ENCODE measurements at regions not wholly inside any gene's neighbourhood (a gene's known extent, or its start where the extent isn't known, plus 50 kb on each side); places are given as distances from the start of the nearest gene placed in this dataset.

DNA sequence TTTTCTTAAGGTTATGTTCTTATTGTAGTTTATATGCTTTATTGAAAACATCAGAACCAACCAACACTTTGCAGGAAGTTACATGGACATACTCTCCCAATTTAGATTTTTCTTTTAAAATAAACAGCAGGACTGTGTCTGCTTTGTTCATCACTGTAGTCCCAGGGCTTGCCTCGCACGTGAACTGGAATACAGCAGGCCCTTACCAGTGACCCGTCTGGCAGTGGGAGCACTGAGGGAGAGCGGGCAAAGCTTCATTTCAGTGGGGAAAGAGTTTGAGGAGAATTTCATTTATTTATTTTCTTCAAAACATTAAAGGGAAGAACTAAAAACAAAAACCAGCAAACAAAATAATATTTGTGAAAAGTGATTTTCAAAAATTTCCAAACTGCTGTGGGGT lies 230.8 kb downstream of the PAX1 start:
- no peak for DNase-seq

DNA sequence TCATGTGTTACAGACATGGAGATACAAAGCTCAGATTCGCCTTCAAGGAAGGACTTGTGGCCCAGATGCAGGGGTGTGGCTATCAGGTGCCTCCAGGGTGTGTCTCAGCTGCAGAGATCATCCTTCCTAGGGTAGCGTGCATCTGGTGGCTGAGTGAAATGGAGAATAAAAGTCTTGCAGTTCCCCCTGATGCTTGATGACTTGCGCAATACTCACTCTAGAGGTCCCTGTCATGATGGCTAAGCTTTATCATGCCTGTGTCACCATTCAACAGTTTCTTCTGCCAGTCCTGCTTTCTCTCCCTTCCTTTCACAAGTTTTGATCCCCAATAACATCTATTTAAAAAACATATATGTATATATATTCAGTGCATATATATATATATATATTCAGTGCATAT lies 228.1 kb downstream of the PAX1 start:
- no peak for DNase-seq

DNA sequence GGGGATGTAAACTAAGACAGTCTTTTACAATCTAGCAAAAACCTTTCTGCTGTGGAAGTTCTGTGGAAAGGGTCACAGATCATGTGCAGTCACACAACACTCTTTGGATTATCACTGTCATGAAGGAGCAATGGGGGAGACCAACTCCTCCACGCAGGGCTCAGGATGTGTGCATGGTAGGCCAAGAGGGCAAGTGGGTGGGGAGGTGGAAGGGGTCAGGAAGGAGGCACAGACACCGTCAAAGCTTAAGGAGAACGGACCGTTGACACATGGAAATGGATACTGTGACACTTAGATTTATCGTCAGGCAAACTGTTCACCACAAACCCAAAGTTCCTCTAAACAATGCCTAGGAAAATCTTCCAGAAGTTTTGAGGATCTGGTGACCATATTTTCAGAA lies 215.8 kb downstream of the PAX1 start:
- DNase-seq, result no peak

DNA sequence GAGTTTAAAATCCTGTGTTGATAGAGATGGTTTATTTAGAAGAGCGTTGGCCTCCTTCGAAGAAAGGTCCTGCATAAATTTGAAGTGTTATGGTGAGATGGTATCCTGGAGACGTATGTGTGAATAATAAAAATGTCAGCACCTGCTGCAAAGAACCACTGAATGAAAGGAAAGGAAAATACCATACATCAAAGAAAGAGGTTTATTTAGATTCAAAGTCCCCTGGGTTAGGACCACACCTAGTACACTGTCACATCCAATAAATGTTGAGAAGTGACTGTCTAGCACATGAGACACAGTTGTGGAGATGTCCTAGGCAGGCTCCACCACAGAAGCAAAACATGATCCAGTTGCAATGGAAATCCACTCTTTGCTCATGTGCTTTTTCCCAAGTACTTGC lies 214.7 kb downstream of the PAX1 start:
- no peak for DNase-seq

DNA sequence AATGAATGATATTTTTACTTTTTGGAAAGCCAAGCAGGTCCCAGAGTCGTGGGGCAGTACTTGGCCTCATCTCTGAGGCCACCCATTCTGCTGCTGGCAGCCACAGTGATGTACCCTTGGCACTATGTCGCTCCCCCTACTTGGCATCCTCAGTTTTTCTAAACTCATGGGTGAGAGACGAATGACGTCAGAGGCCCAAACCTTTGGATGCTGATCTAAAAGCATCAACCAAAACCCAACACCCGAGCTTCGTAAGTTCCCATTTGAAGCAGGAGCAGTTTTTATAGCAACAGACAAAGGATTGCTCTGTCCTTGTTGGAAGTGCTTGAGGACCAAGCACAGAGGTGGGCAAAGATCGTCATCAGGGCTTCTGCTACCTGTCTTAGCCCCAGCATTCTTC lies 212.9 kb downstream of the PAX1 start:
- no peak for DNase-seq

DNA sequence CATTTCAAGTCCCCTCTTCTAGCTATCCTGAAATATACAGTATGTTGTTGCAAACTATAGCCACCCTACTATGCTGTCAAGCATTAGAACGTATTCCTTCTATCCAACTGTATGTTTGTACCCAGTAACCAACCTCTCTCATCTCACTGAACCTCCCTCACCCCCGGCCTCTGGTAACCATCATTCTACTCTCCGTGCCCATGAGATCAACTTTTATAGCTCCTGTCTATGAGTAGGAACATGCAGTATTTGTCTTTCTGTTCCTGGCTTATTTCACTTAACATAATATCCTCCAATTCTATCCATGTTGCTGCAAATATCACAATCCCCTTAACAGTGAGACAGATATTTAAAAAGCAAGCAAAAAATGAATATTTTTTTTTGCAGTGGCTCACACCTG lies 196.9 kb downstream of the PAX1 start:
- DNase-seq, result no peak

DNA sequence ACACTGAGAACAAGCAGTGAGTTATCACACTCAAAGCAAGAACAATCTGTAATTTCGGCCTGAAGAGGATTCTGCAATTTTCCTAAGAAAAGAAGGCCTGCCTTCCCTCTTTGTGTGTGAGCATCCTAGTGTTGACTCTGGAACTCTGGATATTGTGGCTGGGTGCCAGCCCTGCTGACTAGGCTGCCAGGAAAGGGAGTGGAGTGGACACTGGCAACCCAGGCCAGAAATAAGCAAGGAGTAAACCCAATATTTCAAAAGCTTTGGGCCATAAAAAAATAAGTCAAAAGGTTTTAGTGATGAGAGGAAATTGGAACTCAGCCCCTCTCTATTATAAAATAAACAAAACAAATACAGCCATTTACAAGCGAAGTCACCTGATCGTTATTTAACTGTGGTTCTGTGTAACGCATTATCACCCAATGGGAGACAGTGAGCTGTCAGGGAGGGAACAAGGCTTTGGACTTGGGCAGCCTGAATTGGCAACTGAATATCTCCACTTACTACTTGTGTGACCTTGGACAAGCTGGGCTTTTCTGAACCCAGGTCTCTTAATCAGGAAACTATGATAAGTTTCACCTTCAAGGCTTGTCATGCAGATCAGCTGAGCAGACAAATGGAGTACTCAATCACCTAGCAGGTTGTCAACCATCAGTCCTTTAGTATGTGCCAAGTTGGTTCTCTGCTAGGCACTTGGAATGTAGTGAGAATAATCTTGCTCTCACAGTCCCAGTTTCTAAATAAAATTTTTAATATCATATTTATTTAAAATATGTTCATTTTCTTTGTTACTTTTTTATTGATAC lies 196.2 kb downstream of the PAX1 start:
- DNase-seq, result no peak

DNA sequence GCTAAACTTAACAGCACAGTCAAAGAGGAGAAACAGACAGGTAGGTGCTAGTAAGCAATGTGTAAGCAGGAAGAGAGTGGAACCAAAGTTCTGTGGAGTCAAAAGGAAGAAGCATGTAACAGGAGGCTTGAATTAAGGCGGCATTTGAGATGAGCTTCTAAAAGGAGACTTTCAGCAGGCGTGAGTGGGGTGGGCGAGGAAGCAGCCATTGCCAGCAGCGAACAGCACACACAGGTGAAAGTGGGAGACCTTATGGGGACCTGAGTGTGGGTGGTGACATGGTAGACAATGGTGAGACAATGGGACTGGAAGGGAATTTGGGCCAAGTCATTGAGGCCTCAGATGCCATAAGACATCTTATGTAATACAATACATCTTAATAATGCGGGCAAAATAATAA lies 195.0 kb downstream of the PAX1 start:
- no peak for DNase-seq

DNA sequence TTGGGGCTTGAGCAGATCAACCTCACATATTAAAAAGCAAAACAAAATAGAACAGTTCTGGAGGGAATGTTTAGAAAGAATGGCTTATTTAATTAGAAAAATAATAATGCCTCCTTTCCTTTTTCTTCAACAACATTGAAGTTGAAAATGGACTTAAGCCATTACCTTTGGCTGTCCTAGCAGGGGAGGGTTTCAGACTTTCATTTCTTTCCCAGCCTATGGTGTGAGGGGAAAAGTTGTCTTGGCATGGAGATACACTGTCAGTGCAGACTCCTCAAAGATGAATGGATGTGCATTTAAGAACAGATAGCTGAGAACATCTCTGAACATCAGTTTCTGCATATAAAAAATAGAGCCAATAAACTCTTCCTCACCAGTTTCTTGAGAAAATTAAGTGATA lies 169.5 kb downstream of the PAX1 start:
- DNase-seq, result no peak

DNA sequence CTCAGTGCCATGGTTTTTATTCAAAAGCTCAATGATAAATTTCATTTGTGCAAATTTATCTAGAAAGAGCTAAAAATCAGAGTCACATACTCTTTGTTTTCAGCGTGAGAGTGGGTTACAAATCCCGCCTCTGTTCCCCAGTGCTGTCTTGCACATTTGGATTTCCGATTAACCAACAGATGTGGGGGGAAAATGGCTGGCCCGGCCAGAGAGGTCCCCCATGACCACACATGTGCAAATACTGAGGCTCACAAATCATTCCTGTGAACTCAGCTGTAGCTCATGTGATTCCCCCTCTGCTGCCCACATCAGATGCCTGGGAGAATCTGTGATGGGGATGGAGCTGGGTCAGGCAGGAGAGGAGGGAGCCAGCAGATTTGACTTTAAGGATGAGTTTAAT lies 168.7 kb downstream of the PAX1 start:
- DNase-seq, result no peak

DNA sequence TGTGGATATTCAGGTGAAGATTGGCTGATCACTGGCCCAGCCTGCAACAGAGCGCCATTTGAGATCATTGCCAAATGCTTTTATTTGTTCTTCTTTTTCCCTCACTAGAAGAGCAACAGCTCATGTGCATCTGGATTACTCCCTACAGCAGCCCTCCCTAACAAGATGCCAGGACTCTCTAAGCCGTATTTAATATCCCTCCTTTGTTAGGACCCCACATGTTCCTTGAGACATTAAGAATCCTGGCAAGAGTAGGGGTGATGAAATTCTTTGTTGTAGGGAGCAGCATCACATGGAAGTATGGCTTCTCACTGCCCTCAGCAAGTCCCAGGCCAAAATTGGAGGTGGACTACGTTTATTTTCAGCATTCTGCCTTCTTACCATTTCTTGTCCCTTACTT lies 167.8 kb downstream of the PAX1 start:
- DNase-seq, result no peak

DNA sequence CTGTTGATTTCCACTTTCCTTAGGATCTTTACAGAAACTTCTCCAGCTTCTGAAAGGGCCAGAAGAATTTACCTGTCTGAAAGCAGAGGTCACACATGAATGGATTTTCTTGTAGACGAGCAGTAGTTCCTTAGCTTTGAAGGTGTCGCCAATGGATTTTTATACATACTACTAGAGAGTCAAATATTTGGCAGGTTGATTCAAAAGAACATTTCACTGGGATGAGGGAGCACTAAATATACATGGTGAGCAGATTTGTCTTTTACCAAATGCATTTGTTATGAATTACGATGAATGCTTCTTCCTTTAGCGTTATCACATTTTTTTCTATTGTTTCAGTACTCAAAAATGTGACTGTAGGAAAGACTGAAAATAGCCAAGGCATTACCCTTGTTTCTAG lies 162.3 kb downstream of the PAX1 start:
- DNase-seq, result no peak

DNA sequence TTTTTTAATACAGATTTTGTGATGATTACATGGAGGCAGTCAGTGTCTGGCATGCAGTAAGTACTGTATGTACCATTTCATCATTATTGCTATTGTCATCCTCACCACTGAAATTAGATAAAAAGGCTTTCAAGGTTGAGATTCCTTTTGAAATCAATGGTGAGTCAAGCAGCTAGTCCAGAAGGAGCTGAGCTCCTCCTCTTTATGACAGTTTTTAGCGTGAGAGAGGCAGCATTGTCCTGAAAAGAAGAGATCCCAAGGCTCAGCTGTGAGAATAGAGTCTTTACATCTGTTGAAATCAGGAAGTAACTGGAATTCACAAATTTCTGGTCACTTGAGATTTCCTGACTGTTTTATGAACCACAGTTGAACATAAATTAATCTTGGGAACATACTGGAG lies 161.9 kb downstream of the PAX1 start:
- DNase-seq, result no peak

DNA sequence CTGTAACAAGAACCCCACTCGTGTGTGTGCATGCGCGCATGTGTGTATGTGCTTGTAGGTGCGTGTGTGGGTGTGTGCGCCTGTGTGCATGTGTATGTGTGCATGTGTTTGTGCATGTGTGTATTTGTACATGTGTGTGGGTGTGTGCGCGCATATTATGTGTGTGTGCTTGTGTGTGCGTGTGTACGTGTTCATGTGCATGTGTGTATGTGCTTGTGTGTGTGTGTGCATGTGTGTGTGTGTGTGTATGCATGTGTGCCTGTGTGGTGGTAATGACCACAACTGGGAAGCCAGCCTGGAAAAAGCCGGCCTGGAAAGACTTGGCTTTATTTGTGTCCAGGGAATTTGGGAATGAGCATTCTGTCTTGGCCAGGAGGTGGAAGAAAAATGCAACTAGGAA lies 157.5 kb downstream of the PAX1 start:
- DNase-seq, result no peak

DNA sequence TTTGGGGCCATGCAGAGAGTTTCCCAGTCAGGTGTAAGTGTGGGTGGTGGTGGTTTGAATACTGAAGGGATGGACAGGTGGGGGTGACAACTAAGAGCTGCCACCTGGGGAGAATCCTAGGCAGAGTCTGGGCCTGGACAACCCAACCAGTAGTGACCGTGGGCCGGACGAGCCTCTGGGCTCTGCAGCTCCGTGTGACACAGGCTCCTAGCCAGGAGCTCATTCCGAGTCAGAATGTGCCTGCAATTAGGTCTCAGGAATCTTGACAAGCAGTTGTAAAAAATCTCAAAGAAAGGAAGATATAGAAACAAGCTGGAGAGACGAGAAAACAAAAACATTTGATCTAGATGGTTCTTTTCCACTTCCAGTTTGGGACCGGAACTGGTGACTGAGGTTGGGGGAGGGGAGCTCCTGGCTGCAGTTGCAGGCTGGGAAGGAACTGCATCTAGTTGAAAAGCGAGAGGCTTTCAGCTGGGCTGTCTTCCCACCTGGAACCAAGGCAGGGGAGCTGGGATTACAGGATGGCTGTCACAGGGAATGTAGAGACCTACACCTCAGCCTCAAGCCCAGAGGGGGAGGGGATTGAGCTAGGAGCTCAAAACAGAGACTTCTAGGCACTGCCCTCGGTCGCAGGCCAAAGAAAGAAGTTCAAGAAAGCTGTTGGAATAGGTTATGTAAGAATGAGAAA lies 156.9 kb downstream of the PAX1 start:
- DNase-seq, result no peak

DNA sequence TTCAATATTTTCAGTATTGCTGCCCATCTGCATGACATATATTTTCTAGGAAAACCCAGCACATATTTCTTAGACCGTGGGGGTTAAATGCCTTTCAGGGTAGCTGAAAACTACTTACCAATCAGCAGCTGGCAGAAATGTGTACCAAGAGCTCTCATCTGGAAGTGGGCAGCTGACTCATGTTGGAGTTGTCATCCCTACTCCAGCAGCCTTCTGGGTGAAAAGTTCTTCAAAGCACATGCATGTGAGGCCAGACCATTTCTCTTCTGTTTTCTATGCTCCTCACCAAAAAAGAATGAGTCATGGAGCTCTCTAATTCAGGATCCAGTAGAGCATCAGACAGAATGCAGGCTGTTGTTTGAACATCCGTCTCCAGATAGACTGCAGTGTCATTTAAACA lies 135.5 kb downstream of the PAX1 start:
- DNase-seq, result no peak

DNA sequence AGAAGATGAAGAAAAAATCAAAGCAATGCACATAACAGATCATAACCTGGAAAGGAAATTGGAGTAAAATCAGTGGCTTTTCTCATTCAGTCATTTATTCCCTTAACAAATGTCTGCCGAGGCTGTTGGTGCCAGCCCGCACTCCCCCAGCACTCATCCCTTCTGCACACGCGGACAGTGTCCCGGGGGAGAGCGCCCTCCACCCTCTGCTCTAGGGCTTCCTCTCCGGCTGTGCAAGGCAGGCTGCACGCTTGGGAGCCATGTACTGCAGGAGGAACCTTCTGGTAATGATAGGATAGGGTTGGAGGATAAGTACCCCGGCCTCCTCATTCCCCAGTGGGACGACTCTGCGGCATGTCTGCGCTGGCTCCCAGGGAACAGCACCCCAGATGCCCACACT lies 134.5 kb downstream of the PAX1 start:
- DNase-seq, result no peak

DNA sequence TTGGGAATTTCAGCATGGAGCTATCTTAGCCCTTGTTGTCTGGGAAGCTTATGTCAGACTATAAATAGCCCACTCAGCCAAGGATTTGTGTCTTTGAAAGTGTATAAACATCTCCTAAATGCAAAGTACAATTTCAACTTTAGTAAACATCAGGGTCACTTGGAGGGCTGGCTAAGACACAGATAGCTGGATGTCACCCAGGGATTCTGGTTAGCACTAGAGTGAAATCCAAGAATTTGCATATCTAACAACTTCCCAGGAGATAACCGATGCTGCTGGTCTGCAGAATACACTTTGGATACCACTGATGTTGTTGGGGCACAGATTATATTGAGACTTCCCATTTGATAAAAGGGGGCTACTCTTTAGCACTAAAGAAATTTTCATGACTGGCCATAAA lies 130.9 kb downstream of the PAX1 start:
- no peak for DNase-seq

DNA sequence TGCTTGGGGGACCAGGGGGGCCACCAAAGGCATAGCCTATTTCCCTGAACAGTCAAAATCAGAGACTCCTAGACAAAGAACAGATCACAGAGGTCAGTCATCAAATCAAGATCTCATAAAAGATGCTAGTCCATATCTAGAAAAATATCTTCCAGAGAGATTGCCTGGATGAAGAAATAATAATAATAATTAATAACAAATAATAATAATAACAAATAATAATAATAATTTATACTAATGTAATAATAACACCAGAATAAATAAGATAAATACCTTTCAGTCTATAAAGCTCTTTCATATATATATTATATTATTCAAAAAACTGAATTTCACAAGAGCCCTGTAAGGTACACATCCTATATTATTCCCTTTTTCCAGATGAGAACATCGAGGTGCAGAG lies 129.6 kb downstream of the PAX1 start:
- DNase-seq, result no peak

DNA sequence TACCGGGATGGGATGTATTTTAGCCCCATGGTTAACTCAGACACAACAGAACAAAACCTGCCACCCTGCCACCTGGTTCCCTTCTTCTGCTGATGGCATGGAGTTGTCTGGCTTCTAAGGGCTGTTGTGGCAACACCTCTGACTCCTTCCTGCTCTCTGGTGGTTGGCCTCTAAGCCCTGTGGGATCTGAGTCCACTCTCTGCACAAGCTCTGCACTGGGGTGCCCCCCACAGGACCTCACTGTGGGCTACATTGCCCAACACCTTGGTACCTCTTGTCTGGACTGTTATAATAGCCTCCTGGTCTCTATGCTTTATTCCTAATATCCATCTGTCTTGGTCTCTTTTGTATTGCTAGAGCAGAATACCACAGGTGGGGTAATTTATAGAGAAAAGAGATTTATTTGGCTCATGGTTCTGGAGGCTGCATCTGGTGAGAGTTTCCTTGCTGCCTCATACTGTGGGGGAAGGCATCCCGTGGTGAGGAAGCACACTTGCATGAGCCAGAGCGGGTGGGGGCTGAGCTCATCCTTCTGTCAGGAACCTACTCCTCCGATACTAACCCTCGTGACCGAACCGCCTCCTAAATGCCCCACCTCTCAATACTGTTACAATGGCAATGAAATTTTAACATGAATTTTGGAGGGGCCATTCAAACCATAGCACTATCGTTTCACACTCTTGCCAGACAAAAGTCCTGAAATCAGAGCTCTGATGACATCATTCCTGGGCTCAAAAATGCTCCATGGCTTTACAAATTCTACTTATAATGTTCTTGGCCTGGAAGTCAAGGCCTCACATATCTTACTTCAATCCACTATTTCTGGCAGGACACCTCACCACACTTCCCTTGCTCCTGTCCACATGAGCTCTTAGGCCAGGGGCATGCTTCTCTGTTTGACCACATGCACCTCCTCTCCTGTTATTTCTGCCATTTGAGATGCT lies 127.2 kb downstream of the PAX1 start:
- no peak for DNase-seq

DNA sequence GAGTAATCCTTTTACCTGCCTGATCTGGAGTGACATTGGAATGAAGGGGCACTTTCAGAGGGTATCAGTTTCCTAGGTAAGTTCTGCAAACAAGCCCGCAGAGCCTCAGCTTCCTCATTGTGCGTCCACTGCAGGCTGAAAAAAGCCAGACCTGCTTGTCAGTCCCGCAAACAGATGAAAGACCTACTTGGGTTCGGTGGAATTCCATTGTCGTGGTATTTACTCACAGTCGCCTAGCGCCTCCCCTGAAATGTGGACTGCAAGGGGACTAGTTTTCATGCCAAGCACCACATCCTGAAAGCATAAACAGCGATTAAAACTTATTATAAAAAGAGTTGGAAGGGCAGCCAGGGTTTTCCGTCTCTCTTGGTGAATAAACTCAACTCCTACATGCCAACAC lies 121.5 kb downstream of the PAX1 start:
- DNase-seq, result no peak

DNA sequence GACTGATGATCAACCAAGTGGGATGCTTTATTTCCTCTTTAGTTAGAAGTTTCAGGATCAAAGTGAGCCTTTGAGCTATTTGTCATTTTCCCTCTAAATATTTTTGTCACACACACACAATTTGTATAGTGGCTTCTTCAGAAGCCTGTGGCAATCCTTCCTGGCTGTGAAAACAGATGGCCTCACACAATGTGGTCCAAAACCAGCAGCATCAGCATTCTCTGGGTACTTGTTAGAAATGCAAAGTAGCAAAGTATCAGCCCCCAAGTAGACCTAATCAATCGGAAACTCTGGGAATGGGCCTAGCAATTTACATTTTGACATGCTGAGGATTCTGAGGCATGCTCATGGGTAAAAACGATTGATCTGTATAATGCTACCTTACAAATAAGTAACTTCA lies 115.9 kb downstream of the PAX1 start:
- no peak for DNase-seq

DNA sequence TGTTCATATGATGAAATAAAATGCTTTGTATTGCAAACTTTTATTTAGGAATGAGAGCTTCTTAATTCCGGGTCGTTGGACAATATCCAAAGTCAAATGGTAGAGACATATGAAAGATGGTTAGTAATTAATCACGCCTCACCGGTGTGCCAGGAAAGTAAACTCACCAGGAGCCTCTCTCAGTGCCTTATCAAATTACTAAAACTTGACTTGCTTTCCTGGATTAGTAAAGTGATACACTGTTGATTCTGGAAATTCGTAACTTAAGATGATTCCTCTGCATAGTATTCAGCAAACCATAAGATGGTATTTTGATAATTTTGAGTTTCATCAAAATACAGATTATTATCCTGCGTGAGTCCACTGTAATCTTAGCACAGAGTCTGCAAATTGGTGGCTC lies 115.2 kb downstream of the PAX1 start:
- DNase-seq, result no peak

DNA sequence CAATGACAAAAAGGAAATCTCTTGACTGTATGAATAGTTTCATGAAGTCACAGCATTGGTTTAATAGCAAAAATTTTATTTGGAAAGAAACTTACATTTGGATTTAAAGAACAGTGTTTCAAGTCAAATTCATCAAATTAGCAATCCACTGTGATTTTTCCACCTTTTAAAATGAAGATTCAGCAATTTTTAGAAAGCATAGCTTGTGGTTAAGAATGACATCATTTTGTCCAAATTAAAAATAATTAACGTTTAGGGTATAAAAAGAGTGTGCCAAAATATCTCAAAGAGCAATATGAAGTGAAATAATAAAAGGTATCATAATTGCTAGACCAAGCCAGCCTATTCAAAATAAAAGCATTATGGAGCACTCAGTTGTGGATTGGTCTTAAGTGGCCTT lies 114.6 kb downstream of the PAX1 start:
- no peak for DNase-seq
